ENCODE measurements at regions not wholly inside any gene's neighbourhood (a gene's known extent, or its start where the extent isn't known, plus 50 kb on each side); places are given as distances from the start of the nearest gene placed in this dataset.

DNA sequence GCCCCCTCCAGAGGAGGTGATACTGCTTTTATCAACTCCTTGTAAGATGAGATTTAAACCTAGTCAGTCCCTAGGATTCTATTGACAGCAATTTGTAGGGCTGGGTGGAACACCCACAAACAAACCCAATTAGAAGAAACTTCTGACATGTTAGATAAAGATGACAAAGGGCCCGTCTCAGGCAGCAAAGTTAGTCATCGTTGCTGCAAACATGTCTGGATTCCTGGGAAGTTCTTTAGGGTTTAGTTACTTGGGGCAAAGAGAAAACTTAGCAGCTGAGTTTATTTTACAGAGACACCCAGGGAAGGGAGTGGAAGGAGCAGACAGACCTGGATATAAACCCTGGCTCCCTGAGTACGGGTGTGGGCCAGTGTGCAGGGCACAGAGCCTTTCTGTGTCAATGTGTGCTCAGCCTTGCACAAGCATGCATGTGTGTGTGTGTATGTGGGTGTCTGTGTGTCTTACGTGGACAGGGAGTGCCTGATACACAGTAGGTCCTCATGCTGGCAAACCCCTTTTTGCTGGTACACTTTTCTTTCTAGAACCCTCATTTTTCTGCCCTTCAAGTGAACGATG, 130.0 kb upstream of the STX18 start:
- TF ChIP-seq CTCF (conservative IDR thresholded peaks at IDR 0.05; ENCODE audit: control insufficient read depth, insufficient read depth, low read depth, low read length): no peak
- DNase-seq (ENCODE audit: low read depth): no peak
- H3K4me3 ChIP-seq (ENCODE audit: control insufficient read depth, low read depth, low read length): no peak overlapping the region

DNA sequence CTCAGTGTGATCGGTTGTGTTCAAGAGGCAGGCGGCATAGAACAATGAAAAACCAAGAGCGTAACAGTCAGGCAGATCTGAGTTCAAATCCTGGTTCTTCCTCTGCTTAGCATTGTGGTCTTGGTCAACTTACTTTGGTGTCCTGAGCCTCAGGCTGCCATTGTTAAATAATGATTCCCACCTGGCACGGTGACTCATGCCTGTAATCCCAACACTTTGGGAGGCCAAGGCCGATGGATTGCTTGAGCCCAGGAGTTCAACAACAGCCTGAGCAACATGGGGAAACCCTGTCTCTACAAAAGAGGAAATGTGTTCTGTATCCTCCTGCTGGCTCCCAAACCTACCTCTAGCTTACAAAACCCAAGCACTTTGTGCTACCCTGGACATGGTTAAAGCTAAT, 129.0 kb upstream of the STX18 start:
- no peak overlapping the region for H3K4me3 ChIP-seq (ENCODE audit: control insufficient read depth, low read depth, low read length)
- DNase-seq (ENCODE audit: low read depth): peak; percentile 32
- TF ChIP-seq CTCF (conservative IDR thresholded peaks at IDR 0.05; ENCODE audit: control insufficient read depth, insufficient read depth, low read depth, low read length): no peak

- H3K4me3 ChIP-seq (ENCODE audit: control insufficient read depth, low read depth, low read length): no peak overlapping the region
- TF ChIP-seq CTCF (conservative IDR thresholded peaks at IDR 0.05; ENCODE audit: control insufficient read depth, insufficient read depth, low read depth, low read length): no peak
- no peak for DNase-seq (ENCODE audit: low read depth)
These were observed 126.7 kb upstream of the STX18 start for GRCh38 chr4:4668355-4669210.

- no peak for DNase-seq (ENCODE audit: low read depth)
- TF ChIP-seq CTCF (conservative IDR thresholded peaks at IDR 0.05; ENCODE audit: control insufficient read depth, insufficient read depth, low read depth, low read length): no peak
- H3K4me3 ChIP-seq (ENCODE audit: control insufficient read depth, low read depth, low read length): no peak overlapping the region
These were observed 125.8 kb upstream of the STX18 start for GRCh38 chr4:4667622-4668081.

DNA sequence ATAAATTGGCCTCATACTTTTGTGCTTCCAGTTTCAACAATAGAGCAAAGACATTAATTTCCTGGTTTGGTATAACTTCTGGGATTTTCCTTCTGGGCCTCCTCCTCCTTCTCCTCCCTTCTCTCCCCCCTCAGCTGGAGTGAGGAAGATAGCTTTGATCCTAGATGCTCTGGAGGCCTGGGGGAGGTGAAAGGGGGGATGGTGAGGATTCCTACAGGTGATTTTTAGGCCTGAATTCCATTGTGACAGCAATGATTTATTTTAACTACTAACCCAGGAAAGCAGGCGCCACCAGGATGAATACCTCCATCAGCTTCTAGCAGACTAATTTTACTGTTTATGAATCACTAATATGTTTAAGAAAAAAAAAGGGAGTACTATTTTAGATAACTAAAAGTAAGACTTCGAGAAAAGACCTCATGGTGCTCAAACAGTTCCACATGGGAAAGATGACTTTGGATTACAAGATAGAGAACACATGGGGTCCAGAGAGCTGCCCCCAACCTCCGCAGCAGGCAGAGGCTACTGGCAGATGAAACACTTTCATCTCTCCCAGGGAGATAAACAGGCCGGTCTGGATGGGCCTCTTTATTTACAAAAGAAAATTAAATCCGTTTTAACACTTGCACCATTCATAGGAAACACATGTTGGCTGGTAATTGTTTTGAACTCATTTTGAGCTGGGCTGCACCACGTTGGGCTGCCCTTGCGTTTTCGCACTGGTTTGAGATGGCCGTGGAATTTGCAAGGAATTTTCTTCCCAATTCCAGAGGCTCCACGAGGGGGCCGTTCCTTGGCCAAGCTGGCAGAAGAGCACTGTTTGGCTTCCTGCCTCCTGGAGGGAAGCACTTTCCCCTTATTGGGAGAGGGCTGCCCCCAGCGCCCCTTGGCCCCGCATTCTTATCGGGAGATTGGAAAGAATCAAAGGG, 125.1 kb upstream of the STX18 start:
- H3K4me3 ChIP-seq (ENCODE audit: control insufficient read depth, low read depth, low read length): no peak overlapping the region
- DNase-seq (ENCODE audit: low read depth): no peak
- TF ChIP-seq CTCF (conservative IDR thresholded peaks at IDR 0.05; ENCODE audit: control insufficient read depth, insufficient read depth, low read depth, low read length): no peak

DNA sequence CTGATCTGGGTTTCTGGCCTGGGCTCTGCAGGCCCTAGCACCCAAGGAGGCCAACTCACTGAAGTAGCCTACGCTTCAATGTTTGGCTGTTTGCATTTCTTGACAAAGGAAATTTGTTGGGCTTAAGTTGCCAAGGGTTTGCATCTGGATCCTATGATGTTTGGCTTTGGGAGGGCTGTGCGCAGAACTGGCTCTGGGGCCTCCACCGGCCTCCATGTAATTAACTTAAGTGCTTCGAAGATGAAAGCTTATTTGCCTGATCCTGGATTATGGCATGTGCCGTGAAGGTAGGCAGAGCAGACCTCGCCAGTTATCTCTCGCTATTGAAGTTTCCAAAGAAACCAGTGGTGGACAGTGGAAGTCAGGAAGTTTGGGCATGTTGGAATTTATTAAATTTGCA, 124.3 kb upstream of the STX18 start:
- H3K4me3 ChIP-seq (ENCODE audit: control insufficient read depth, low read depth, low read length): no peak overlapping the region
- no peak for TF ChIP-seq CTCF (conservative IDR thresholded peaks at IDR 0.05; ENCODE audit: control insufficient read depth, insufficient read depth, low read depth, low read length)
- DNase-seq (ENCODE audit: low read depth): no peak

Measured in fibroblast of mammary gland (primary cell).